ENCODE measurements at regions not wholly inside any gene's neighbourhood (a gene's known extent, or its start where the extent isn't known, plus 50 kb on each side); places are given as distances from the start of the nearest gene placed in this dataset.

DNA sequence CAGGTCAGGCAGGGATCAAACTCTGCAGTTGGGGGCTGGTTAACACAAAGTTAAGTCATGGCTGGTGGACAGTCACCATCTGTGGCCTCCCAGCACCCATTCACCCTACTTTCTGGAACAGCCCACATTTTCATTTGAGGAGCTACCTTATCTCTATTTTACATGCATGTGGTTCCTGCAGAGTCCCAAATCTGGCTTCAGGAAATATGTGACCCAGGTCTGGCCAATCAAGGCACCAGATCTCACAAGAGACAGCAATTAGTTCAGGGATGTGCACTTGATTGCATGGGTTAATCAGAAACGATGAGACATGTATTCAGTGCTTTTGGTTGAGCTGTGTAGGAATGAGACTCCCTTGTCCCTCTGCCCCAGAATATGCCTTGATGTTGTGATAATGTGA, 170.9 kb downstream of the NR2F2 start:
- TF ChIP-seq, protein P1, sequence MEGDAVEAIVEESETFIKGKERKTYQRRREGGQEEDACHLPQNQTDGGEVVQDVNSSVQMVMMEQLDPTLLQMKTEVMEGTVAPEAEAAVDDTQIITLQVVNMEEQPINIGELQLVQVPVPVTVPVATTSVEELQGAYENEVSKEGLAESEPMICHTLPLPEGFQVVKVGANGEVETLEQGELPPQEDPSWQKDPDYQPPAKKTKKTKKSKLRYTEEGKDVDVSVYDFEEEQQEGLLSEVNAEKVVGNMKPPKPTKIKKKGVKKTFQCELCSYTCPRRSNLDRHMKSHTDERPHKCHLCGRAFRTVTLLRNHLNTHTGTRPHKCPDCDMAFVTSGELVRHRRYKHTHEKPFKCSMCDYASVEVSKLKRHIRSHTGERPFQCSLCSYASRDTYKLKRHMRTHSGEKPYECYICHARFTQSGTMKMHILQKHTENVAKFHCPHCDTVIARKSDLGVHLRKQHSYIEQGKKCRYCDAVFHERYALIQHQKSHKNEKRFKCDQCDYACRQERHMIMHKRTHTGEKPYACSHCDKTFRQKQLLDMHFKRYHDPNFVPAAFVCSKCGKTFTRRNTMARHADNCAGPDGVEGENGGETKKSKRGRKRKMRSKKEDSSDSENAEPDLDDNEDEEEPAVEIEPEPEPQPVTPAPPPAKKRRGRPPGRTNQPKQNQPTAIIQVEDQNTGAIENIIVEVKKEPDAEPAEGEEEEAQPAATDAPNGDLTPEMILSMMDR (IDR thresholded peaks at IDR 0.05), result no peak
- no peak for TF ChIP-seq POLR2A (IDR thresholded peaks at IDR 0.05)

Data from breast epithelium (tissue), 3 donors.